Nephron (organoid): ENCODE measurements at regions not wholly inside any gene's neighbourhood (a gene's known extent, or its start where the extent isn't known, plus 50 kb on each side); places are given as distances from the start of the nearest gene placed in this dataset.

Experiments
- H3K27ac Mint-ChIP-seq, 3 experiments: 2 replicates each; pipeline ENCODE4 v1.8.0; 2020; ENCODE audit warnings: mixed read lengths in 3 of 3, mild to moderate bottlenecking in 2 of 3, moderate library complexity in 1 of 3
- H3K27me3 Mint-ChIP-seq: 2 replicates; pipeline ENCODE4 v1.8.0; 2021; ENCODE audit warnings: low read depth, mild to moderate bottlenecking, moderate library complexity, mixed read lengths
- H3K36me3 Mint-ChIP-seq: 2 replicates; pipeline ENCODE4 v1.8.0; 2020; ENCODE audit warnings: low read depth, mixed read lengths
- H3K4me1 Mint-ChIP-seq: 2 replicates; pipeline ENCODE4 v1.8.0; 2020; ENCODE audit warnings: mixed read lengths
- H3K4me3 Mint-ChIP-seq, 3 experiments: 2 replicates each; pipeline ENCODE4 v1.8.0; 2020; ENCODE audit warnings: mild to moderate bottlenecking in 3 of 3, mixed read lengths in 3 of 3, moderate library complexity in 2 of 3
- H3K9me3 Mint-ChIP-seq: 2 replicates; pipeline ENCODE4 v1.8.0; 2020; ENCODE audit warnings: mixed read lengths
- CTCF ChIP-seq, 3 experiments: fragments of 200-600 bp; sonication (generic); IDR thresholded peaks; one replicate each; pipeline ENCODE4 v1.5.0; 2021; ENCODE audit warnings: antibody characterized with exemption in 3 of 3; ENCODE audit not compliant: unreplicated experiment in 3 of 3

- Mint-ChIP-seq H3K36me3 (no peaks in the 10 kb centered on the region), H3K27me3 (no peaks in the 10 kb centered on the region)
Measured at GRCh38 chr18:75773618-75774017, 346.1 kb upstream of the SMIM21 start.

GRCh38 chr18:75762758-75763157, 335.3 kb upstream of the SMIM21 start:
- Mint-ChIP-seq H3K4me3 (no peak overlapping the region), H3K4me1 (no peaks in the 10 kb centered on the region), H3K27me3 (no peaks in the 10 kb centered on the region), H3K9me3 (no peaks in the 10 kb centered on the region), H3K36me3 (no peaks in the 10 kb centered on the region), H3K27ac (no peak overlapping the region)
- no peak for TF ChIP-seq CTCF (IDR thresholded peaks at IDR 0.05; ENCODE audit: unreplicated experiment in 3 of 3)

More at GRCh38 chr18:75773618-75774017, 346.1 kb upstream of the SMIM21 start:
- no peak for TF ChIP-seq CTCF (IDR thresholded peaks at IDR 0.05; ENCODE audit: unreplicated experiment in 3 of 3)
- H3K9me3 Mint-ChIP-seq, result peaks cover 3% of the 10 kb centered on the region
- H3K4me3 Mint-ChIP-seq, result no peak overlapping the region
- H3K27ac Mint-ChIP-seq, result no peak overlapping the region
- peaks cover 18% of the 10 kb centered on the region for H3K4me1 Mint-ChIP-seq

GRCh38 chr18:75760208-75760607, 332.7 kb upstream of the SMIM21 start:
- no peaks in the 10 kb centered on the region for H3K4me1 Mint-ChIP-seq
- H3K27ac Mint-ChIP-seq, result no peak overlapping the region
- no peak for TF ChIP-seq CTCF (IDR thresholded peaks at IDR 0.05; ENCODE audit: unreplicated experiment in 3 of 3)
- H3K4me3 Mint-ChIP-seq, result no peak overlapping the region
- H3K9me3 Mint-ChIP-seq, result no peaks in the 10 kb centered on the region
- H3K36me3 Mint-ChIP-seq, result no peaks in the 10 kb centered on the region
- no peaks in the 10 kb centered on the region for H3K27me3 Mint-ChIP-seq

- Mint-ChIP-seq H3K9me3 (no peaks in the 10 kb centered on the region), H3K4me3 (no peak overlapping the region), H3K27me3 (no peaks in the 10 kb centered on the region), H3K4me1 (no peaks in the 10 kb centered on the region), H3K27ac (no peak overlapping the region), H3K36me3 (no peaks in the 10 kb centered on the region)
- no peak for TF ChIP-seq CTCF (IDR thresholded peaks at IDR 0.05; ENCODE audit: unreplicated experiment in 3 of 3)
Measured at GRCh38 chr18:75757951-75758350, 330.4 kb upstream of the SMIM21 start.

GRCh38 chr18:75754433-75754832, 326.9 kb upstream of the SMIM21 start:
- no peak overlapping the region for H3K27ac Mint-ChIP-seq
- no peaks in the 10 kb centered on the region for H3K9me3 Mint-ChIP-seq
- no peak overlapping the region for H3K4me3 Mint-ChIP-seq
- TF ChIP-seq CTCF (IDR thresholded peaks at IDR 0.05; ENCODE audit: unreplicated experiment in 3 of 3), result no peak
- H3K27me3 Mint-ChIP-seq, result no peaks in the 10 kb centered on the region
- H3K4me1 Mint-ChIP-seq, result no peaks in the 10 kb centered on the region
- H3K36me3 Mint-ChIP-seq, result no peaks in the 10 kb centered on the region

- no peaks in the 10 kb centered on the region for H3K9me3 Mint-ChIP-seq
- H3K4me3 Mint-ChIP-seq, result no peak overlapping the region
- TF ChIP-seq CTCF (IDR thresholded peaks at IDR 0.05; ENCODE audit: unreplicated experiment in 3 of 3), result no peak
- no peak overlapping the region for H3K27ac Mint-ChIP-seq
- no peaks in the 10 kb centered on the region for H3K4me1 Mint-ChIP-seq
- H3K27me3 Mint-ChIP-seq, result no peaks in the 10 kb centered on the region
- H3K36me3 Mint-ChIP-seq, result no peaks in the 10 kb centered on the region
Measured at GRCh38 chr18:75753753-75754152, 326.2 kb upstream of the SMIM21 start.
